ENCODE measurements at regions not wholly inside any gene's neighbourhood (a gene's known extent, or its start where the extent isn't known, plus 50 kb on each side); places are given as distances from the start of the nearest gene placed in this dataset.

DNA sequence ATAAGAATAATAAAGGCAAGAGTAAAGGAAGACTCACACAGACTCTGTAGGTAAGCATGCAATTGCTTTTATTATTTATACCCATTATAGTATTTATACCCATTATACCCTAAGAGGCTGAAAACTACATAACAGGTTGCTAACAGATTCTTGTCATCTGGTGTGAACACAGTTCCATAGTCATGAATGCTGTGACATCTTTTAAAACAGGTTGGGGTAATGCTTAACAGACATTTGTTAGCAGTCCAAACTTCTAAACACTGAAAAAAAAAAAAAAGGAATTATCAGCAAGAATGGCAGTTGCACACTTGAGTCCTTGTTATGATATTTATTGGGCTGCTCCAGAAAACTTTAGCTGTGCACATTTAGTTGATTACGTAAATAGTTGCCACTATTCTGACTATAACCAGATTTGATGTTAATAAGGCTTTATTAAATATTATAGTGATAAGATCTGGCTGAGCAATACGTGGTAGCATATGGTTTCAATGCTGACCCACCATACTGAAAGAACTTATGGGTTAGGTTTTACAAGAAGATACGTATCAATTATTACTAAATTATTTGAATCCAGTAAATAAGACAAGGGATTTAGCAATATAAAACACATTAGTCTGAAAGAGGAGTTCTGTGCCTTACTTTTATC lies 888.8 kb downstream of the LRRTM4 start:
- H4K20me1 ChIP-seq (ENCODE audit: control insufficient read depth, extremely low read depth, insufficient read depth, low read length): no peaks in the 10 kb centered on the region
- H3K36me3 ChIP-seq (ENCODE audit: control insufficient read depth, insufficient read depth, low read length): no peaks in the 10 kb centered on the region
- H3K4me2 ChIP-seq (ENCODE audit: extremely low read depth, insufficient read depth, low read length): no peak overlapping the region
- no peak for DNase-seq (ENCODE audit: low read depth in 2 of 2)
- H3K9me3 ChIP-seq (ENCODE audit: control insufficient read depth, insufficient read depth, low read depth, low read length): no peaks in the 10 kb centered on the region
- no peaks in the 10 kb centered on the region for H3K4me1 ChIP-seq (ENCODE audit: control insufficient read depth, extremely low read depth, insufficient read depth, low read length)
- TF ChIP-seq, protein P1, sequence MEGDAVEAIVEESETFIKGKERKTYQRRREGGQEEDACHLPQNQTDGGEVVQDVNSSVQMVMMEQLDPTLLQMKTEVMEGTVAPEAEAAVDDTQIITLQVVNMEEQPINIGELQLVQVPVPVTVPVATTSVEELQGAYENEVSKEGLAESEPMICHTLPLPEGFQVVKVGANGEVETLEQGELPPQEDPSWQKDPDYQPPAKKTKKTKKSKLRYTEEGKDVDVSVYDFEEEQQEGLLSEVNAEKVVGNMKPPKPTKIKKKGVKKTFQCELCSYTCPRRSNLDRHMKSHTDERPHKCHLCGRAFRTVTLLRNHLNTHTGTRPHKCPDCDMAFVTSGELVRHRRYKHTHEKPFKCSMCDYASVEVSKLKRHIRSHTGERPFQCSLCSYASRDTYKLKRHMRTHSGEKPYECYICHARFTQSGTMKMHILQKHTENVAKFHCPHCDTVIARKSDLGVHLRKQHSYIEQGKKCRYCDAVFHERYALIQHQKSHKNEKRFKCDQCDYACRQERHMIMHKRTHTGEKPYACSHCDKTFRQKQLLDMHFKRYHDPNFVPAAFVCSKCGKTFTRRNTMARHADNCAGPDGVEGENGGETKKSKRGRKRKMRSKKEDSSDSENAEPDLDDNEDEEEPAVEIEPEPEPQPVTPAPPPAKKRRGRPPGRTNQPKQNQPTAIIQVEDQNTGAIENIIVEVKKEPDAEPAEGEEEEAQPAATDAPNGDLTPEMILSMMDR (conservative IDR thresholded peaks at IDR 0.05 in 1 of 2, IDR thresholded peaks at IDR 0.05 in 1 of 2; ENCODE audit: low read depth in 1 of 2, low read length in 2 of 2): no peak
- no peak for TF ChIP-seq EZH2 (IDR thresholded peaks at IDR 0.05; ENCODE audit: low read length, missing control alignments)
- no peaks in the 10 kb centered on the region for H3K27me3 ChIP-seq (ENCODE audit: control insufficient read depth, insufficient read depth, low read length)
- no peaks in the 10 kb centered on the region for H3K79me2 ChIP-seq (ENCODE audit: control insufficient read depth, insufficient read depth, low read length)
- H3K9ac ChIP-seq (ENCODE audit: insufficient read depth, low read length): no peak overlapping the region
- no peak overlapping the region for H2AFZ ChIP-seq (ENCODE audit: low read length)
- H3K27ac ChIP-seq (ENCODE audit: insufficient read depth, low read length): no peak overlapping the region
- no peak overlapping the region for H3K4me3 ChIP-seq (replicated peaks in 1 of 4; ENCODE audit: control extremely low read depth in 1 of 4, insufficient read depth in 1 of 4, low read depth in 3 of 4, low read length in 4 of 4)

DNA sequence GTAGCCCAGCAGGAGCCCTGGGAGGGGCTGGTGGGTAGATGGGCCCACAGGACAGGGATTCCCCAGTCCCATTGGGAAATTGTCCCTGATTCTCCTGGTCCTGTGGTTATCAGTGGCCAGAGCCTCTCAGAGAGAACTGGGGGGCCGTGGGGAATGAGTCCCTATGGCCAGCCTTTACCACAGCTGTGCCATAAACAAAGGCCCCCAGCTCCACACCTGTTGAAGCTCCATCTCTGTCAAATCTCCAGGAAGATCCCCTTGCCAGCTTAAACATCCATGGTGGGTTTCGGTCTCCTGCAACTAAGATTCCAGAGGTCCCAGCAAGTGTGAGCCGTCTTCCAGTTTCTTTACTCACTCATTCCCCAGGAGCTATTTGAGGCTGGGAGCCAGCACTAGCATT lies 897.1 kb downstream of the LRRTM4 start:
- Histone ChIP-seq H3K9ac (ENCODE audit: insufficient read depth, low read length) (no peak overlapping the region), H3K4me3 (replicated peaks in 1 of 4; ENCODE audit: control extremely low read depth in 1 of 4, insufficient read depth in 1 of 4, low read depth in 3 of 4, low read length in 4 of 4) (no peak overlapping the region), H4K20me1 (ENCODE audit: control insufficient read depth, extremely low read depth, insufficient read depth, low read length) (no peaks in the 10 kb centered on the region), H3K4me2 (ENCODE audit: extremely low read depth, insufficient read depth, low read length) (no peak overlapping the region), H3K9me3 (ENCODE audit: control insufficient read depth, insufficient read depth, low read depth, low read length) (no peaks in the 10 kb centered on the region), H2AFZ (ENCODE audit: low read length) (no peak overlapping the region), H3K36me3 (ENCODE audit: control insufficient read depth, insufficient read depth, low read length) (no peaks in the 10 kb centered on the region), H3K4me1 (ENCODE audit: control insufficient read depth, extremely low read depth, insufficient read depth, low read length) (no peaks in the 10 kb centered on the region), H3K27me3 (ENCODE audit: control insufficient read depth, insufficient read depth, low read length) (no peaks in the 10 kb centered on the region), H3K79me2 (ENCODE audit: control insufficient read depth, insufficient read depth, low read length) (no peaks in the 10 kb centered on the region), H3K27ac (ENCODE audit: insufficient read depth, low read length) (no peak overlapping the region)
- no peak for TF ChIP-seq EZH2 (IDR thresholded peaks at IDR 0.05; ENCODE audit: low read length, missing control alignments)
- TF ChIP-seq, protein P1 (conservative IDR thresholded peaks at IDR 0.05 in 1 of 2, IDR thresholded peaks at IDR 0.05 in 1 of 2; ENCODE audit: low read depth in 1 of 2, low read length in 2 of 2): no peak
- no peak for DNase-seq (ENCODE audit: low read depth in 2 of 2)

DNA sequence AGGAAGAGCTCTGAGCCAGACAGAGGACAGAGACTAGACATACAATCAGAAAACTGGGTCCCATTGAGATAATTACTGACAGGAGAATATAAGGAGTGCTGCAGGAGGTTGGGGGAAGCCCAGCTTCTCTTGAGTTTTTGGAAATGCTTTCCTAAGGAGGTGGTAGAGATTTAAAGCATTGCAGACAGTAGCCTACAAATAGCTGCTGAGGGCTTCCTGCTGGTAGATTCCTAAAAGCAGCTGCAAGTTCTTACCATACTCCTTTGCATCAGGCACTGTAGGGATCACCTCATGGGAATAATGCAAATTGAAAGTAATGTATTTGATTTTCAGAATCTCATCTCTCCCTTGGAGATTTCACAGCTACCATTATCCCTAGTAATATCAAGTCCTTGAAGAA lies 902.6 kb upstream of the GCFC2 start:
- H3K79me2 ChIP-seq (ENCODE audit: control insufficient read depth, insufficient read depth, low read length): no peaks in the 10 kb centered on the region
- H3K4me2 ChIP-seq (ENCODE audit: extremely low read depth, insufficient read depth, low read length): no peak overlapping the region
- no peak overlapping the region for H3K4me3 ChIP-seq (replicated peaks in 1 of 4; ENCODE audit: control extremely low read depth in 1 of 4, insufficient read depth in 1 of 4, low read depth in 3 of 4, low read length in 4 of 4)
- DNase-seq (ENCODE audit: low read depth in 2 of 2): no peak
- no peak for TF ChIP-seq EZH2 (IDR thresholded peaks at IDR 0.05; ENCODE audit: low read length, missing control alignments)
- TF ChIP-seq, protein P1 (conservative IDR thresholded peaks at IDR 0.05 in 1 of 2, IDR thresholded peaks at IDR 0.05 in 1 of 2; ENCODE audit: low read depth in 1 of 2, low read length in 2 of 2): no peak
- H4K20me1 ChIP-seq (ENCODE audit: control insufficient read depth, extremely low read depth, insufficient read depth, low read length): no peaks in the 10 kb centered on the region
- H3K36me3 ChIP-seq (ENCODE audit: control insufficient read depth, insufficient read depth, low read length): no peaks in the 10 kb centered on the region
- no peak overlapping the region for H3K27ac ChIP-seq (ENCODE audit: insufficient read depth, low read length)
- H2AFZ ChIP-seq (ENCODE audit: low read length): no peak overlapping the region
- no peaks in the 10 kb centered on the region for H3K27me3 ChIP-seq (ENCODE audit: control insufficient read depth, insufficient read depth, low read length)
- no peaks in the 10 kb centered on the region for H3K4me1 ChIP-seq (ENCODE audit: control insufficient read depth, extremely low read depth, insufficient read depth, low read length)
- H3K9ac ChIP-seq (ENCODE audit: insufficient read depth, low read length): no peak overlapping the region
- no peaks in the 10 kb centered on the region for H3K9me3 ChIP-seq (ENCODE audit: control insufficient read depth, insufficient read depth, low read depth, low read length)
